ENCODE measurements at regions not wholly inside any gene's neighbourhood (a gene's known extent, or its start where the extent isn't known, plus 50 kb on each side); places are given as distances from the start of the nearest gene placed in this dataset.

DNA sequence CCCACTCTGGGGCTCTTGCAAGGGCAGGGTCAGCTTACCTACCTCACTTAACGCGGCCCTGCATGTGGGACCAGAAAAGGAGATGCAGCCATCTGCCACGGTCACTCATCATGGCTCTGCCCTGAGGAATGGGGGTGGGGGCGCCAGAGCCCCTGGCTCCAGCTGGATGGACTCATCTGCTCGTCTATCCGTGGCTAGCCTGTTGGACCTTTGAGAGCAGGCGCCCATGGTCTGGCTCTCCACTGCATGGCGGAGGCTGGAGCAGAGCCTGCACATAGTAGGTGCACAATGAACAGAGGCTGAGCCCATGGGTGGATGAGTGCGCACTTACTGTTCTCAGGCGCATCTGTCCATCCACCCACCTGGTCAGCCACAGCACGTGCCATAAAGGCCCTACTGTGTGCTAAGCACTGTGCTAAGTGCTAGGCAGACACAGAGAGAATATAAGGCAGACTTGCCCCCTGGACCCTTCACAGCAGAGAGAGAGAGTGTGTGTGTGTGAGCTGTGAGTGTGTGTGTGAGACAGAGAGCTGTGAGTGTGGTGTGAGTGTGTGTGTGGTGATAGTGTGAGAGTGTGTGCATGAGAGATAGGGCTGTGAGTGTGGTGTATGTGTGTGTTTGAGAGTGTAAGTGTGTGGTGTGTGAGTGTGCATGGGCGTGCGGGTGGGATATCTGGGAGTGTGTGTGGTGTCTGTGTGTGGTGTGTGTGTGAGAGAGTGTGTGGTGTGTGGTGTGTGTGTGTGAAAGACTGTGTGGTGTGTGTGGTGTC, 151.3 kb downstream of the TFCP2L1 start:
- TF ChIP-seq POLR2A (IDR thresholded peaks at IDR 0.05): no peak
- TF ChIP-seq, protein P1, sequence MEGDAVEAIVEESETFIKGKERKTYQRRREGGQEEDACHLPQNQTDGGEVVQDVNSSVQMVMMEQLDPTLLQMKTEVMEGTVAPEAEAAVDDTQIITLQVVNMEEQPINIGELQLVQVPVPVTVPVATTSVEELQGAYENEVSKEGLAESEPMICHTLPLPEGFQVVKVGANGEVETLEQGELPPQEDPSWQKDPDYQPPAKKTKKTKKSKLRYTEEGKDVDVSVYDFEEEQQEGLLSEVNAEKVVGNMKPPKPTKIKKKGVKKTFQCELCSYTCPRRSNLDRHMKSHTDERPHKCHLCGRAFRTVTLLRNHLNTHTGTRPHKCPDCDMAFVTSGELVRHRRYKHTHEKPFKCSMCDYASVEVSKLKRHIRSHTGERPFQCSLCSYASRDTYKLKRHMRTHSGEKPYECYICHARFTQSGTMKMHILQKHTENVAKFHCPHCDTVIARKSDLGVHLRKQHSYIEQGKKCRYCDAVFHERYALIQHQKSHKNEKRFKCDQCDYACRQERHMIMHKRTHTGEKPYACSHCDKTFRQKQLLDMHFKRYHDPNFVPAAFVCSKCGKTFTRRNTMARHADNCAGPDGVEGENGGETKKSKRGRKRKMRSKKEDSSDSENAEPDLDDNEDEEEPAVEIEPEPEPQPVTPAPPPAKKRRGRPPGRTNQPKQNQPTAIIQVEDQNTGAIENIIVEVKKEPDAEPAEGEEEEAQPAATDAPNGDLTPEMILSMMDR (IDR thresholded peaks at IDR 0.05): no peak
